ENCODE measurements at regions not wholly inside any gene's neighbourhood (a gene's known extent, or its start where the extent isn't known, plus 50 kb on each side); places are given as distances from the start of the nearest gene placed in this dataset.
"Not testable (repeated sequence)": the region's sequence is repeated elsewhere in the genome, so short reads cannot be mapped to it uniquely, and the experiment has no call there.

DNA sequence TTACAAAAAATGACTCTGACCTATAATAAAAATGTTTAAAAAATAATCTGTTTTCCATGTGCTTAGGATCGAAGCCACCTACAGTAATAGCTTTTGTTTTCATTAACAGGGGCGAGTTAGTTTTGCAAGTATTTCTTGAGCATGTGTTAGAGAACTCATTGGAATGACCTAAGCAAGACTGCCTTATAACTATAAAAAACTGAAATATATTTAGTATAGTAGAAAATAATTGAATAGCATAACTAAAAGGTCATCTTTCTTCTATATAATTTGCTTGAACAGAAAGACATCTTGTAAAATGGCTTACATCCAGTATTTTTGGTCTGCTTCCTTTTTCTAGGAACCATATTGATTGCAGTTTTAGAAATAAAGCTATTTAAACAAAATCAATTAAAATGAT, 241.5 kb upstream of the NRIP1 start:
- no peak for DNase-seq (ENCODE audit: low read depth in 2 of 2, low spot score in 1 of 2)

GRCh38 chr21:15308333-15308732, 243.5 kb upstream of the NRIP1 start:
- DNase-seq (ENCODE audit: low read depth in 2 of 2, low spot score in 1 of 2): no peak

DNA sequence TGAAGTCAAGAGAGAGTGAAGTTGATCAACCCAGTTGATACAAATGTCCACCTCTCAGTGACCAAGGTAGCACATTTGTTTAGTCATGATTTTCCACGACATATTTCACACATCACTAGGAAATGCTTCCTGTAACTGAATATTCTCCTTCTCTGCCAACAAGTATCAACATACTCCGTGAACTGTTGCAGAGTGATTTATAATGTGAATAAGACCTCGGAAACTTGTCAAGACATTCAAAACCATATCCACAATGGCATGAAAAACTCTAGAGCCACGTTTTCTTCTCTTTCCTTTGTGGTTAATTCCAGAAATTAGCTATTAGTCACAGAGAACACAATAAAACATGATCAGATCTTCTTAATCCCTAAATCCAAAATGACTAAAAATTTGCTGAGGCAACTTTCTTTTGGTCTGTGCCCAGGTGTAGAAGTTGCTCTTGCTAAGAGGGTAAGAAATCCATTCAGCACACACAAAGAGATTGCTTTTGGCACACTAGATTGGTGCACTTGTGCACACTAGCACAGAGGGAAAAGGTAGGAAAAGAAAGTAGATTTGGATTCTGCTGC, 244.3 kb upstream of the NRIP1 start:
- DNase-seq (ENCODE audit: low read depth in 2 of 2, low spot score in 1 of 2): no peak

GRCh38 chr21:15309721-15310120, 244.9 kb upstream of the NRIP1 start:
- no peak for DNase-seq (ENCODE audit: low read depth in 2 of 2, low spot score in 1 of 2)

- no peak for DNase-seq (ENCODE audit: low read depth in 2 of 2, low spot score in 1 of 2)
These were observed 246.7 kb upstream of the NRIP1 start for GRCh38 chr21:15311510-15311909.

DNA sequence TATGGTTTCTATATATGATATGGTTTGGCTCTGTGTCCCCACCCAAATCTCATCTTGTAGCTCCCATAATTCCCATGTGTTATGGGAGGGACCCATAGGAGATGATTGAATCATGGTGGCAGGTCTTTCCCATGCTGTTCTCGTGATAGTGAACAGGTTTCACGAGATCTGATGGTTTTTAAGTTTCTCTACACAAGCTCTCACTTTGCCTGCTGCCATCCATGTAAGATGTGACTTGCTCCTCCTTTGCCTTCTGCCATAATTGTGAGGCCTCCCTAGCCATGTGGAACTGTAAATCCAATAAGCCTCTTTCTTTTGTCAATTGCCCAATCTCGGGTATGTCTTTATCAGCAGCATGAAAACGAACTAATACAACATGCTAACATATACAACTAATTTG, 252.2 kb upstream of the NRIP1 start:
- not testable (repeated sequence) for DNase-seq (ENCODE audit: low read depth in 2 of 2, low spot score in 1 of 2)

DNA sequence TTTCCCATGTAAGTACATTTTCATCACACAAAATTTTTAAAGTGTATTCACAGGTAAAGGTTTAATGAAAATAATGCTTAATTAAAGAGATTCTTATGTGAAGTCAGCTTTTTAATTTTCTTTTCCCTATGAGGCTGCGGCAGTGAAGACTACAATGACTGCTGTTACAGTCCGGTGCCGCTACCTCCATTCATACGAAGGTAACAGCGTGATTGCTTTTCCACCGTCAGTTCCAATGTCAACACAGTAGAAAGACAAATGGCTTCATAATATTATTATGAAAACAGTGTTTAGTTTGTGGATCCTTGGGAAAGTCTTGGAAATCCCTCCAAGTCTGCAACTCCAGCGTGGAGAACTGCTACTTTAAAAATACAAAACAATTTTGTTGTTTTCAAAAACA, 254.9 kb upstream of the NRIP1 start:
- no peak for DNase-seq (ENCODE audit: low read depth in 2 of 2, low spot score in 1 of 2)

DNA sequence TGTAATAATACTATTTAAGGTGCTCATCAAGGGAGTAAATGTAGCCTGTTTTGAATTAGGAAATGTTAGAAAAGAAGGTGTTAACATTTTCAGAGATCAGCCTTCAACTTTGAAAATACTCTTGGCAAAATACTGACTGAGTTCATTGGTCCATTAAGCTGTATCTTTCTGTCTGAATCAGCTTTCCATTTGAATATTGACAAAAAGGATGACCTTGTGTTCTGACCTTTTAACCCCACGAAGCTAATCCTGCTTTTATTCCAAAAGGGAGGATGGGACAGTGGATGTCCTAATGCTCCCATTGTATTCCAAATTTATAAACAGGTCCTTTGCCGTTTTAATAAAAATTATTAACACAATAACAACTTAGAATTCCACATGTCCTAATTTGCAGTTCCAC, 259.7 kb upstream of the NRIP1 start:
- DNase-seq (ENCODE audit: low read depth in 2 of 2, low spot score in 1 of 2): no peak

DNA sequence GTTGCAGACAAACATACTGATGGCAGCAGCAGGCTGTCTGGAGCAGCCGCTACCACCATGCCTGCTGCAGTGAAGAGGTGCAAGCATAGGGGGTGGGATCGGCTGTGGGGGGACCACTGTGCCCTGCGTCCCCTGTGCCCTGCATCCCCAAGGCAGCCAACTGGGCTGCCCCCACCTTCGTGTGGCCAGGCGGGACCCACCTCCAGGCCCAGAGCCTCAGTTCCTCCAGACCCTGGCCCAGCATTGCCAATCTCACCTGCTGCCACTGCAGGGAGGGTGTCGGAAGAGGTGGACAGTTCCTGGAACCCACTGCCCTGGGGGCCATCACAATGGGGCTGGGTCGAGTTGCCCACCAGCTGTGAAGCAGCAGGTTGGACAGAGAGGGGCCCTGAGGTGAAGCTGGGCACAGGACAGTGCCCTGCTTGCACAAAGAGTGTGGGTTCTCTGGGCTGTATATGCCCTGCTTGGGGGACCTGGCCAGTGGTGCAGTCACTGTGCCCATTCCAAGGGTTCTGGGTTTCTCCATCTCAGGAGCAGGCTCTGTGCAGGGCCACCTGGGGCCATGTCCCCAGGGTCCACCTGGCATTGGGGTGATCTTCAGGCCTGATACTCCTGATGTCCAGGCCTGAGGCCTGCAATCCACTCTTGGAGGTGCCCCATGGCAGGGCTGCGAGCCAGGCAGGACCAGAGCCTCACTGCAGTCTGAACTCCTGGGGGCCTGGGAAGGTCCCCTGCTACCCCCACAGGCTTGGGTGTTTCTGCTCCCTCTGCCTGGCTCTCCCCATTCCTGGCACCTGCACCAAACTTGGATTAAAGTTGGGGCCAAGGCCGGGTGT, 261.4 kb upstream of the NRIP1 start:
- DNase-seq (ENCODE audit: low read depth in 2 of 2, low spot score in 1 of 2): no peak

- DNase-seq (ENCODE audit: low read depth in 2 of 2, low spot score in 1 of 2): no peak
These were observed 263.0 kb upstream of the NRIP1 start for GRCh38 chr21:15327637-15328265.

GRCh38 chr21:15329191-15329590, 264.4 kb upstream of the NRIP1 start:
- no peak for DNase-seq (ENCODE audit: low read depth in 2 of 2, low spot score in 1 of 2)

DNA sequence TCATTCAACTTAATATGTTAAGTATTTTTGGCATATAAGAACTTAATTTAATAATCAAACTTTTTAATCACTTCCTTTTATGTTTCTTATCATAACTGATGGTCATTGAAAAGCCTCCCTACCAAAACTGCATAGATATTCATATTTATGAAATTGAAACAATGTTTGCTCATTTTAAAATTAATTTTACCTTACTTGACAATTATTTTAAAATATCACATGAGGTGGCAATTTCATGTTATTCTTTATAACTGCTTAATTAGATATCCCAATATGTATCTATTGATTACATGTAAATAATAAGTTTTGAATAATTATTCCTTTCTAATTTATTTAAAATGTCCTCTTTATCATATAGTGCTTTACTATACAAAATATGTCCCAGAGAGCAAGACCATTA, 266.1 kb upstream of the NRIP1 start:
- DNase-seq (ENCODE audit: low read depth in 2 of 2, low spot score in 1 of 2): no peak

GRCh38 chr21:15332572-15332971, 267.8 kb upstream of the NRIP1 start:
- no peak for DNase-seq (ENCODE audit: low read depth in 2 of 2, low spot score in 1 of 2)

DNA sequence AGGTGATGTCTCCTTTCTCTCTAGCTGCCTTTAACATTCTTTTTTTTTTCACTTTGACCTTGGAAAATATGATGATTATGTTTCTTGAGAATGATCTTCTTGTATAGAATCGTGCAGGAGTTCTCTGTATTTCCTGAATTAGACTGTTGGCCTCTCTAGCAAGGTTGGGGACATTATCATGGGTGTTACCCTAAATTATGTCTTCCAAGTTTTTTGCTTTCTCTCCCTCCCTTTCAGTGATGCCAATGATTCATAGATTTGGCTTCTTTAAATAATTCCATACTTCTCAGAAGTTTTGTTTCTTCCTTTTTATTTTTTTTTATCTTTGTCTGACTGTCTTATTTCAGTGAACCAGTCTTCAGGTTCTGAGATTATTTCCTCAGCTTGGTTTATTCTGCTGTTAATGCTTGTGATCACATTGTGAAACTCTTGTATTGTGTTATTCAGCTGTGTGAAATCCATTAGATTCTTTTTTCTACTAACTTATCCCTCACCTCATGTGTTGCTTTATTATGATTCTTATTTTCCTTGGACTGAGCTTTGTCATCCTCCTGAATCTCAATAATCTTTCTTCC, 268.4 kb upstream of the NRIP1 start:
- no peak for DNase-seq (ENCODE audit: low read depth in 2 of 2, low spot score in 1 of 2)

GRCh38 chr21:15333951-15334350, 269.2 kb upstream of the NRIP1 start:
- DNase-seq (ENCODE audit: low read depth in 2 of 2, low spot score in 1 of 2): no peak

DNA sequence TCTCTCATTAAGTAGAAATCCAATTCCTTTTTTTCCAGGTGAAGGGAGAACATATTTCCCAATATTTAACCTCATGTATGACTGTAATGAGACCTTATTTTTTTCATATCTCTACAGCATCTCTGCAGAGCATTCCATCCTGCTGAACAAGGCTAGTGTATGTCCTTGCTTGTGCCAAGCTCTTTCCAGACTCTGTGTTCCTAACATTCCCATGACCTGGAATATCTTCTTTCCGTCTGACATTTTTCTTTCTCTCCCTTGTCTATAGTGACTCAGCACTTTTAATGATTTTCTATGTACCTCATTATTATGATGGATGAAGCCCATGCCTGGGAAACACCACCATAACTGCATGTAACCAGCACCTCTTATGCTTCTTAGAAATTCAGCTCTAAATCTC, 278.3 kb upstream of the NRIP1 start:
- DNase-seq (ENCODE audit: low read depth in 2 of 2, low spot score in 1 of 2): no peak

DNA sequence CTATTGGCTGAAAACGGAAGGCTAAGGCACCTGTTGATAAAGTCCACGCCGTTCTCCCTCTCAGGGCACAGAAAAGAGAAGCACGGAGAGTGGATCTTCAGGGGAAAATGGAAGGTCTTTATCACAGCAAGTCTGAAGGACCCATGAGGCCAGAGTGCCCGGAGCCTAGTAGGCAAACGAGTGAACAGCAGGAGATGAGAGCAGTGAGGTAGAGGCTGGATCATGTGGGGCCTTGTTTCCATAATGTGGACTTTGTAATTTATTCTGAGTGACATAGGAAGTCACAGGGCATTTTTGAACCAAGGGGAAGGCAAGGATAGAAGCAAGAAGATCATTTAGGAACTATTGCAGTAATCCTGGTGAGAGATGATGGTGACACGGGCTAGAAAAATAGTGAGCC, 287.2 kb upstream of the NRIP1 start:
- DNase-seq (ENCODE audit: low read depth in 2 of 2, low spot score in 1 of 2): no peak

DNA sequence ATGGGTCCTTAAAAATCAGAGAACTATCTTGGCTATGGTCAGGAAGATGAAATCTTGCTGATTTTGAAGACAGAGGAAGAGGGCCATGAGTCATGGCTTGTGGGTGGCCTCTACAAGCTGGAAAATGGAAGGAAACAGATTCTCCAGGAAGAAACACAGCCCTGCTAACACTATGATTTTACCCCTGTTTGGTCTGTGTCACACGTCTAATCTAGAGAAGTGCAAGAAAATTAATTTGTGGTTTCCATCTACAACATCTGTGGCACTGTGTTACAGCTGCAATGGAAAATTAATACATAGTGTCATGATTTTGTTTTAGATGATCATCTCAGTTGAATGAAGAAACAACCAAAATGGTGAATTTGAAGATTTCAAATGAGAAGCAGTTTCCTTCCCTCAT, 288.7 kb upstream of the NRIP1 start:
- no peak for DNase-seq (ENCODE audit: low read depth in 2 of 2, low spot score in 1 of 2)

DNA sequence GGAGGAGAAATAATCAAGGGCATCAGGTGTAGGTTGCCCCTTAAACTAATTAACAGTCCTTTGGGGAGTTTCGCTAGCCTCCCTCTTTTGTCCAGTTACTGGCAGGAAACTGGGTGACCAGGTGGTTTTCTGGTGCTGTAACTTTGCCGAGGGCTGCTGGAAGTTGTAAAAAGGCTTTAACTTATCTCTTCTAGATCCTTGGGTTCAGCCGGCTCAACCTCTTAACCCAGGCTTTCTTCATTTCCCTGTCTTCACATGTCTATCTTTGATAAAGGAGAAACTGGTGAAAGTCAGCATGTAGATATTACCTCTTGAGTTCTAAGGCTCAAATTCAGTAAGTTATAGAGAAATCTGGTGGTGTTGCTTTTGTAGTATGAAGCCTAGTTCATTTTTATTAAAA, 289.7 kb upstream of the NRIP1 start:
- no peak for DNase-seq (ENCODE audit: low read depth in 2 of 2, low spot score in 1 of 2)

DNA sequence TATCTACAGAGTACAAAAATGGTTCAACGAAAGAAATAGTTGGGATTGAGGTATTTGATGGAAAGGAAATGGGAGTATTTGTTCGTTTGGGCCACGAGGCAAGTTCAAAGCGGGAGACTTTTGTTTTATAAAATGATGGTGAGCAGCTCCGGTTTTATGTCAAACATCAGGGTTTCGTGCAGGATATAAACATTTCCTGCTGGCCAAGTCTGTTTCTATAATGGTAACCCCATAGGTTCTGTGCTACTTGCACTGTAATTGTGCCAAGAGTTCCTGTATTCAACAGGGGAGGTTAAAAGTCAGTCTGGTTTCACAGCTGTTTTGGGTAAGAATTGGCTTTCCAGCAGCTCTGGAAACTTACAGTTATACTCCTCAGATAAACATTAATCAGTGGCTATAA, 290.3 kb upstream of the NRIP1 start:
- no peak for DNase-seq (ENCODE audit: low read depth in 2 of 2, low spot score in 1 of 2)

- DNase-seq (ENCODE audit: low read depth in 2 of 2, low spot score in 1 of 2): no peak
These were observed 294.5 kb upstream of the NRIP1 start for GRCh38 chr21:15359251-15359650.

DNA sequence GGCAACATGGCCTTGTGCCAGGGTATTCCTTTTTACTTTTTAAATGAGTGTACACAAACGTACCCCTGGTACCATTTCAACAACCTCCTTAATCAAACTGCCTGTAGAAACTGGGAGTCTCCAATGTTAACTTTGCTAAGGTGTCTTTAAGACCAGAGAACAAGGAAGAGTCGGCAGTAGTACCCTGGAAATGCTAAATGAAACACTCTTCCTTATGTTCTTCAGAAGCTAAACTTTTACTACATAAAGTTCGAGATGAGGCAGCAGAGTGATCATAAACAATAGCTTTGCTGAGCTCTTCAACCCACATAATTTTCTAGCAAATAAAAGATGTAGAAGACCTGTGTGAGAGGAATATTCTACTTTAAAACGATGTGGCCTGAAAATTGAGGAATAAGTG, 297.7 kb upstream of the NRIP1 start:
- no peak for DNase-seq (ENCODE audit: low read depth in 2 of 2, low spot score in 1 of 2)
